ENCODE measurements at regions not wholly inside any gene's neighbourhood (a gene's known extent, or its start where the extent isn't known, plus 50 kb on each side); places are given as distances from the start of the nearest gene placed in this dataset.

DNA sequence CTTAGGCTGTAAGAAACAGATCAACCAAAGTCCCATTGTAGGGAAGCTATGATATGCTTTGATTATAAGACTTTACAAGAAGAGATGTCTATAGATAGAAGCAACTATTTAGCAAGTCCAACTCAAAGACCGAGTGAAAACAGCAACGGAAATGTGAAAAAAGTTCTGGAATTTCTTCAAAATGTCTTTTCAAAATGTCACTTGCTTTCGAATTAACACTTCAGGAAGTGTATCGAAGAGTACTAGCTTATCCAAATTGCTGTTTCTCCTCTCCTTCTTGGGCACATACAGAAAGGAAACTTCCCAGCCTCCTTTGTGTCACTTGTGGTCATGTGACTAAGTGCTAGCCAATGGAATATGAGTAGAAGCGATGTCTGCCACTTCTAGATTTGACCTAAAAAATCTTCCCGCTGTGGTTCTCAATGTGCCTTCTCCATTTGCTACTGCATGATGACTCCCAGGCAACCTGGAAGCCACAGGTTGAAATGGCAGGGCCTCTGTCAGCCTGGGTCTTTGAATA lies 89.9 kb downstream of the TSEN15 start:
- Histone ChIP-seq H3K9me3 (ENCODE audit: insufficient read depth, low read length, severe bottlenecking) (no peaks in the 10 kb centered on the region), H3K4me2 (ENCODE audit: insufficient read depth, low read length) (no peak overlapping the region), H3K27me3 (ENCODE audit: insufficient read depth, low read length, poor library complexity) (peaks cover 4% of the 10 kb centered on the region), H3K9ac (ENCODE audit: low read depth, low read length) (no peak overlapping the region), H2AFZ (ENCODE audit: low read depth, low read length) (no peak overlapping the region), H3K4me1 (ENCODE audit: insufficient read depth, low read length) (no peaks in the 10 kb centered on the region), H3K27ac (ENCODE audit: low read length) (no peak overlapping the region), H3K79me2 (ENCODE audit: insufficient read depth, low read length) (no peaks in the 10 kb centered on the region), H3K4me3 (ENCODE audit: low read depth in 1 of 2, low read length in 2 of 2) (no peak overlapping the region), H4K20me1 (ENCODE audit: insufficient read depth, low read length) (no peaks in the 10 kb centered on the region), H3K36me3 (ENCODE audit: insufficient read depth, low read length) (no peaks in the 10 kb centered on the region)
- no peak for TF ChIP-seq EZH2 (IDR thresholded peaks at IDR 0.05; ENCODE audit: borderline replicate concordance, low read depth, low read length, severe bottlenecking)
- TF ChIP-seq, protein P1, sequence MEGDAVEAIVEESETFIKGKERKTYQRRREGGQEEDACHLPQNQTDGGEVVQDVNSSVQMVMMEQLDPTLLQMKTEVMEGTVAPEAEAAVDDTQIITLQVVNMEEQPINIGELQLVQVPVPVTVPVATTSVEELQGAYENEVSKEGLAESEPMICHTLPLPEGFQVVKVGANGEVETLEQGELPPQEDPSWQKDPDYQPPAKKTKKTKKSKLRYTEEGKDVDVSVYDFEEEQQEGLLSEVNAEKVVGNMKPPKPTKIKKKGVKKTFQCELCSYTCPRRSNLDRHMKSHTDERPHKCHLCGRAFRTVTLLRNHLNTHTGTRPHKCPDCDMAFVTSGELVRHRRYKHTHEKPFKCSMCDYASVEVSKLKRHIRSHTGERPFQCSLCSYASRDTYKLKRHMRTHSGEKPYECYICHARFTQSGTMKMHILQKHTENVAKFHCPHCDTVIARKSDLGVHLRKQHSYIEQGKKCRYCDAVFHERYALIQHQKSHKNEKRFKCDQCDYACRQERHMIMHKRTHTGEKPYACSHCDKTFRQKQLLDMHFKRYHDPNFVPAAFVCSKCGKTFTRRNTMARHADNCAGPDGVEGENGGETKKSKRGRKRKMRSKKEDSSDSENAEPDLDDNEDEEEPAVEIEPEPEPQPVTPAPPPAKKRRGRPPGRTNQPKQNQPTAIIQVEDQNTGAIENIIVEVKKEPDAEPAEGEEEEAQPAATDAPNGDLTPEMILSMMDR (IDR thresholded peaks at IDR 0.05; ENCODE audit: borderline replicate concordance, extremely low read depth, low read length, poor library complexity, severe bottlenecking) = no peak
- DNase-seq (no peak), ATAC-seq (ENCODE audit: insufficient read depth, low read depth) (no peak)

DNA sequence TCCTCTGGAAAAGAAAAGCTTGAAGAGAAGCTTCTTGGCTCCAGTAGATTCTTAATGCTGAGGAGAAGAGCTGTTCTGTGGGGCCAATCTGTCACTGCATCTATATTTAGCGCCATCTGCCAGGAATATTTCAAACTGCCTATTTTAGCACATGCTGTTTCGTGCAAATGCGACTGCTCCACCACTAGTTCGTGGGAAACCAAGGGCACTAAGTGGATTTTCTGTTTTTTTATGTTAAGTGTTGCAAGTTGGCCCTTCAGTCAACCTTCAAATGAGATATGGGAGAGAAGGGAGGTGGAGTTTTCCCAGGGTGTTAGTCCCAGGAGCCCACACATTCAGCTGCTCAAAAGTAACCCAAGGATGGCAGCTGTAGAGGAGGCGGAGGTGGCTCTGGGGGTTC lies 91.9 kb downstream of the TSEN15 start:
- Histone ChIP-seq H3K9me3 (ENCODE audit: insufficient read depth, low read length, severe bottlenecking) (no peaks in the 10 kb centered on the region), H3K27ac (ENCODE audit: low read length) (no peak overlapping the region), H3K4me1 (ENCODE audit: insufficient read depth, low read length) (no peaks in the 10 kb centered on the region), H3K36me3 (ENCODE audit: insufficient read depth, low read length) (no peaks in the 10 kb centered on the region), H3K79me2 (ENCODE audit: insufficient read depth, low read length) (no peaks in the 10 kb centered on the region), H2AFZ (ENCODE audit: low read depth, low read length) (no peak overlapping the region), H3K4me2 (ENCODE audit: insufficient read depth, low read length) (no peak overlapping the region), H3K9ac (ENCODE audit: low read depth, low read length) (no peak overlapping the region), H3K27me3 (ENCODE audit: insufficient read depth, low read length, poor library complexity) (peaks cover 4% of the 10 kb centered on the region), H4K20me1 (ENCODE audit: insufficient read depth, low read length) (no peaks in the 10 kb centered on the region), H3K4me3 (ENCODE audit: low read depth in 1 of 2, low read length in 2 of 2) (no peak overlapping the region)
- DNase-seq = no peak
- ATAC-seq (ENCODE audit: insufficient read depth, low read depth) = no peak
- TF ChIP-seq EZH2 (IDR thresholded peaks at IDR 0.05; ENCODE audit: borderline replicate concordance, low read depth, low read length, severe bottlenecking) = no peak
- TF ChIP-seq, protein P1 (IDR thresholded peaks at IDR 0.05; ENCODE audit: borderline replicate concordance, extremely low read depth, low read length, poor library complexity, severe bottlenecking) = peak; percentile 5

DNA sequence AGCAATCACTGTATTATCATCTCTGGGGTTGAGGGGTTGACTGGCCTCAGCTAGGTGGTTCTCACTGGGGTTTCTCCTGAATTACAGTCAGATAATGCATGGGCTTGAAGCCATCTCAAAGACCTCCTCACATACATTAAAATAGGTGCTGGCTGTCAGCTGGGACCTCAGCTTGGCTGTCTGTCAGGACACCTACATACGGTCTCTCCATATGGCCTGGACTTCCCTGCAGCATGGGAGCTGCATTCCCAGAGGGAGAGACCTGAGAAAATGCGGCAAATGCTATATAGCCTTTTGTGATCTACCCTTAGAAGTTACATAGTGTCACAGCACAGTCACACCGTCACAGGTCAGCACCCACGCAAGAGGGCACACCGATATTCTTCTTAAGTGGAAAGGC lies 93.6 kb downstream of the TSEN15 start:
- no peak for TF ChIP-seq EZH2 (IDR thresholded peaks at IDR 0.05; ENCODE audit: borderline replicate concordance, low read depth, low read length, severe bottlenecking)
- TF ChIP-seq, protein P1 (IDR thresholded peaks at IDR 0.05; ENCODE audit: borderline replicate concordance, extremely low read depth, low read length, poor library complexity, severe bottlenecking) = no peak
- Histone ChIP-seq H3K27me3 (ENCODE audit: insufficient read depth, low read length, poor library complexity) (peaks cover 4% of the 10 kb centered on the region), H3K9ac (ENCODE audit: low read depth, low read length) (no peak overlapping the region), H3K4me2 (ENCODE audit: insufficient read depth, low read length) (no peak overlapping the region), H3K4me1 (ENCODE audit: insufficient read depth, low read length) (no peaks in the 10 kb centered on the region), H3K4me3 (ENCODE audit: low read depth in 1 of 2, low read length in 2 of 2) (no peak overlapping the region), H4K20me1 (ENCODE audit: insufficient read depth, low read length) (no peaks in the 10 kb centered on the region), H3K36me3 (ENCODE audit: insufficient read depth, low read length) (no peaks in the 10 kb centered on the region), H2AFZ (ENCODE audit: low read depth, low read length) (no peak overlapping the region), H3K9me3 (ENCODE audit: insufficient read depth, low read length, severe bottlenecking) (no peaks in the 10 kb centered on the region), H3K79me2 (ENCODE audit: insufficient read depth, low read length) (no peaks in the 10 kb centered on the region), H3K27ac (ENCODE audit: low read length) (no peak overlapping the region)
- DNase-seq (no peak), ATAC-seq (ENCODE audit: insufficient read depth, low read depth) (no peak)

DNA sequence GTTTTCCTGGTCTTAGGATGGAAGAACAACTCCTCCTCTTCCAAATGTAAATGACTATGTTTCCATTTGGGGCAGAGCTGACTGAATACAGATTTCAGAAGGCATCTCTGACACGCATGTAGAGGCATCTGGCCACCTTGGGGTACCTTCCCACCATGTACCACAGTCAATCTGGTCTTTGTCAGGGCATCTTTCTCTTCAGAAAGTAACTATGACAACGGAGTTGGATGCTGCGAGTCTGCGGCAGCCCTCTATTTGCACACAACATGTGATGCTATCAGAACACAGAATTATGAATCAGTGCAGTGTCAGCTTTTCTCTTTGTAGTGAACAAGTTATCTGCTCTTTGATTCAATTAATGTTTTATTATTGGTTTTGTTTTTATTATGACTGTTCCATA lies 94.7 kb downstream of the TSEN15 start:
- ATAC-seq (ENCODE audit: insufficient read depth, low read depth) = no peak
- TF ChIP-seq EZH2 (IDR thresholded peaks at IDR 0.05; ENCODE audit: borderline replicate concordance, low read depth, low read length, severe bottlenecking) = no peak
- TF ChIP-seq, protein P1 (IDR thresholded peaks at IDR 0.05; ENCODE audit: borderline replicate concordance, extremely low read depth, low read length, poor library complexity, severe bottlenecking) = no peak

More for the DNA sequence above, 94.7 kb downstream of the TSEN15 start:
- Histone ChIP-seq H3K4me2 (ENCODE audit: insufficient read depth, low read length) (no peak overlapping the region), H3K9me3 (ENCODE audit: insufficient read depth, low read length, severe bottlenecking) (no peaks in the 10 kb centered on the region), H3K9ac (ENCODE audit: low read depth, low read length) (no peak overlapping the region), H3K27me3 (ENCODE audit: insufficient read depth, low read length, poor library complexity) (peaks cover 4% of the 10 kb centered on the region), H3K4me1 (ENCODE audit: insufficient read depth, low read length) (no peaks in the 10 kb centered on the region), H4K20me1 (ENCODE audit: insufficient read depth, low read length) (no peaks in the 10 kb centered on the region), H3K27ac (ENCODE audit: low read length) (no peak overlapping the region), H3K79me2 (ENCODE audit: insufficient read depth, low read length) (no peaks in the 10 kb centered on the region), H2AFZ (ENCODE audit: low read depth, low read length) (no peak overlapping the region), H3K4me3 (ENCODE audit: low read depth in 1 of 2, low read length in 2 of 2) (no peak overlapping the region), H3K36me3 (ENCODE audit: insufficient read depth, low read length) (no peaks in the 10 kb centered on the region)
- DNase-seq = no peak
